GM12878 (cell line): ENCODE measurements at regions not wholly inside any gene's neighbourhood (a gene's known extent, or its start where the extent isn't known, plus 50 kb on each side); places are given as distances from the start of the nearest gene placed in this dataset.

Source experiments
- ATAC-seq: fragments of 200-7000 bp; cut with Tn5 transposase; 3 replicates; pipeline ENCODE4 v1.9.1; 2020; ENCODE audit warnings: mild to moderate bottlenecking, moderate library complexity
- BruUV-seq: library from RNA; stranded (reverse); fragments of 400-500 nt; replicated peaks from 2 replicates; lab custom pipeline; 2021; lab: Mats Ljungman, UMichigan
- CTCF ChIA-PET: fragments of 300-600 bp; sonication (Branson Sonifier 250); formaldehyde crosslinking; extraction: SDS; loops from one replicate; lab custom pipeline; 2021; ENCODE audit warnings: inconsistent platforms; lab: Yijun Ruan, JAX
- POLR2A ChIA-PET: fragments of 350-600 bp; formaldehyde crosslinking; extraction: SDS; loops from one replicate; lab custom pipeline; 2021; ENCODE audit warnings: inconsistent platforms; lab: Charles Lee
- RAD21 ChIA-PET: fragments of 300-600 bp; sonication (Branson Sonifier 250); formaldehyde crosslinking; loops from one replicate; lab custom pipeline; 2023; ENCODE audit warnings: antibody characterized with exemption; ENCODE audit not compliant: unreplicated experiment; lab: Charles Lee
- SMC1A ChIA-PET: fragments of 300-600 bp; sonication (Branson Sonifier 250); formaldehyde crosslinking; loops from one replicate; lab custom pipeline; 2023; ENCODE audit not compliant: unreplicated experiment, uncharacterized antibody; lab: Charles Lee
- DNase-seq: peaks from one replicate; pipeline ENCODE4 v3.0.0-alpha.2; 2011; ENCODE audit warnings: low read depth, low spot score
- FAIRE-seq: peaks from 3 replicates; lab custom pipeline; 2011; peaks lifted over from hg19 to GRCh38; lab: Jason Lieb, UNC
- H2AFZ ChIP-seq: 2 replicates; pipeline ENCODE4 v1.6.0; 2011; ENCODE audit warnings: low read depth, low read length, control low read depth; ENCODE audit not compliant: control insufficient read depth
- H3K27ac ChIP-seq: 2 replicates; pipeline ENCODE4 v1.5.1; 2011; ENCODE audit warnings: control low read depth; ENCODE audit not compliant: control insufficient read depth, insufficient read depth
- H3K27me3 ChIP-seq, 2 experiments: replicated peaks in 1 of 2; 2 replicates each; pipeline versions ENCODE4 v1.6.0 to v1.6.1; 2011; ENCODE audit warnings: low read length in 1 of 2; ENCODE audit not compliant: control insufficient read depth in 2 of 2, insufficient read depth in 2 of 2
- H3K36me3 ChIP-seq, 2 experiments: 2 replicates each; pipeline ENCODE4 v1.5.1; 2011; ENCODE audit warnings: low read length in 1 of 2; ENCODE audit not compliant: control insufficient read depth in 2 of 2, insufficient read depth in 2 of 2
- H3K4me1 ChIP-seq: 2 replicates; pipeline ENCODE4 v1.6.1; 2011; ENCODE audit warnings: mild to moderate bottlenecking, low read length, moderate library complexity, mixed read lengths; ENCODE audit not compliant: control insufficient read depth, insufficient read depth
- H3K4me2 ChIP-seq: 2 replicates; pipeline ENCODE4 v1.6.0; 2011; ENCODE audit warnings: control low read depth; ENCODE audit not compliant: control insufficient read depth, insufficient read depth
- H3K4me3 ChIP-seq: fragments of 200-600 bp; sonication (generic); 2 replicates; pipeline ENCODE4 v1.5.1; 2016
- H3K79me2 ChIP-seq: 2 replicates; pipeline ENCODE4 v1.6.0; 2011; ENCODE audit warnings: low read length; ENCODE audit not compliant: control insufficient read depth, insufficient read depth
- H3K9ac ChIP-seq: 2 replicates; pipeline ENCODE4 v1.8.0; 2011; ENCODE audit warnings: low read length, control low read depth, mixed read lengths; ENCODE audit not compliant: control insufficient read depth, insufficient read depth
- H3K9me3 ChIP-seq: replicated peaks from 3 replicates; pipeline ENCODE4 v1.5.1; 2011; ENCODE audit warnings: mild to moderate bottlenecking, low read length; ENCODE audit not compliant: control insufficient read depth, insufficient read depth
- H4K20me1 ChIP-seq: 2 replicates; pipeline ENCODE4 v1.6.0; 2011; ENCODE audit not compliant: control insufficient read depth, insufficient read depth
- ASH2L ChIP-seq: fragments of 300-600, 200-600 bp; sonication (generic); IDR thresholded peaks from 2 replicates; pipeline ENCODE4 v1.6.1; 2017; ENCODE audit warnings: low read depth, mild to moderate bottlenecking, borderline replicate concordance
- E2F8 ChIP-seq: fragments of 450-650 bp; IDR thresholded peaks from 2 replicates; pipeline ENCODE4 v1.6.1; 2018; ENCODE audit warnings: mild to moderate bottlenecking, low read depth, moderate library complexity; ENCODE audit not compliant: partially characterized antibody
- E4F1 ChIP-seq: fragments of 450-650 bp; IDR thresholded peaks from 2 replicates; pipeline ENCODE4 v1.6.1; 2018; ENCODE audit warnings: borderline replicate concordance, mild to moderate bottlenecking; ENCODE audit not compliant: partially characterized antibody
- HCFC1 ChIP-seq: fragments of 150-350 bp; IDR thresholded peaks from 2 replicates; pipeline ENCODE4 v1.6.1; 2014; ENCODE audit warnings: low read length
- MTA2 ChIP-seq: fragments of 450-650 bp; IDR thresholded peaks from 2 replicates; pipeline ENCODE4 v1.6.1; 2016; ENCODE audit warnings: low read depth, mild to moderate bottlenecking, moderate library complexity
- MTA3 ChIP-seq: IDR thresholded peaks from 2 replicates; pipeline ENCODE4 v1.6.1; 2012; ENCODE audit warnings: low read length, inconsistent platforms, borderline replicate concordance
- NR2F1 ChIP-seq: fragments of 450-650 bp; conservative IDR thresholded peaks from 2 replicates; pipeline ENCODE4 v1.6.1; 2017; ENCODE audit warnings: mild to moderate bottlenecking
- RUNX3 ChIP-seq: IDR thresholded peaks from 2 replicates; pipeline ENCODE4 v1.6.1; 2012; ENCODE audit warnings: low read length, inconsistent platforms
- SRF ChIP-seq, 2 experiments: IDR thresholded peaks; 2 replicates each; pipeline ENCODE4 v1.6.1; 2011; ENCODE audit warnings: low read depth in 2 of 2, low read length in 2 of 2, mild to moderate bottlenecking in 1 of 2, moderate library complexity in 1 of 2
- ZNF207 ChIP-seq: fragments of 450-650 bp; IDR thresholded peaks from 2 replicates; pipeline ENCODE4 v1.6.1; 2014; ENCODE audit warnings: antibody characterized with exemption, mild to moderate bottlenecking, borderline replicate concordance
- WGBS: methylation state at CpG from one replicate; pipeline ENCODE4 v1.1.6; 2016; ENCODE audit warnings: low lambda C conversion rate; ENCODE audit not compliant: insufficient replicate concordance, insufficient coverage; ENCODE audit errors: missing lambda C conversion rate; 5-methylcytosine and 5-hydroxymethylcytosine counted together
- in situ Hi-C: fragments of 300-500 bp; cut with MboI; formaldehyde crosslinking; loops from 9 replicates; pipeline ENCODE4 v1.14.3; 2018; ENCODE audit warnings: mixed read lengths
- intact Hi-C: fragments of 100-400 bp; cut with micrococcal nuclease; formaldehyde crosslinking; loops from one replicate; pipeline ENCODE4 v1.14.2; 2022; ENCODE audit not compliant: unreplicated experiment

GRCh38 chr13:77991003-77991402, 72.4 kb upstream of the EDNRB start:
- no peak overlapping the region for H3K9ac ChIP-seq
- in situ Hi-C loops (no loop called here), intact Hi-C loops (no loop called here)
- H3K79me2 ChIP-seq, result no peaks in the 10 kb centered on the region
- no peak overlapping the region for H3K27ac ChIP-seq
- H3K9me3 ChIP-seq, result no peaks in the 10 kb centered on the region
- ChIA-PET RAD21 (no interaction called here), POLR2A (no interaction called here), CTCF (no interaction called here), SMC1A (no interaction called here)
- H3K36me3 ChIP-seq, result no peaks in the 10 kb centered on the region
- no peaks in the 10 kb centered on the region; a peak in 1 of 4 replicates for H3K27me3 ChIP-seq
- DNase-seq (no peak), ATAC-seq (no peak), FAIRE-seq (no peak)
- no peak overlapping the region for H3K4me3 ChIP-seq
- no peak overlapping the region for H3K4me2 ChIP-seq
- 9% methylated on average over 4 of the region's 4 CpGs for WGBS
- H4K20me1 ChIP-seq, result no peaks in the 10 kb centered on the region
- H2AFZ ChIP-seq, result no peak overlapping the region
- no peaks in the 10 kb centered on the region for H3K4me1 ChIP-seq
- TF ChIP-seq ZNF207 (no peak), MTA3 (no peak), MTA2 (no peak), NR2F1 (no peak), SRF (IDR thresholded peaks at IDR 0.05; ENCODE audit: low read depth in 2 of 2, low read length in 2 of 2) (no peak), RUNX3 (no peak), E2F8 (no peak), E4F1 (no peak), HCFC1 (no peak), ASH2L (no peak)
- no TSS peak for BruUV-seq
